Ishikawa (cell line): ENCODE measurements at regions not wholly inside any gene's neighbourhood (a gene's known extent, or its start where the extent isn't known, plus 50 kb on each side); places are given as distances from the start of the nearest gene placed in this dataset.

Experiments
- CEBPB ChIP-seq: IDR thresholded peaks from 2 replicates; pipeline ENCODE4 v1.6.1; 2012
- CREB1 ChIP-seq: IDR thresholded peaks from 2 replicates; pipeline ENCODE4 v1.6.1; 2012; ENCODE audit warnings: low read depth
- EGR1 ChIP-seq: IDR thresholded peaks from 2 replicates; pipeline ENCODE4 v1.6.1; 2012
- EP300 ChIP-seq: IDR thresholded peaks from 2 replicates; pipeline ENCODE4 v1.6.1; 2012; ENCODE audit warnings: borderline replicate concordance
- FOXM1 ChIP-seq: IDR thresholded peaks from 2 replicates; pipeline ENCODE4 v1.6.1; 2012; ENCODE audit warnings: low read depth, borderline replicate concordance
- NFIC ChIP-seq: IDR thresholded peaks from 2 replicates; pipeline ENCODE4 v1.6.1; 2012
- RAD21 ChIP-seq: IDR thresholded peaks from 2 replicates; pipeline ENCODE4 v1.6.1; 2012; ENCODE audit warnings: low read depth
- TAF1 ChIP-seq: IDR thresholded peaks from 2 replicates; pipeline ENCODE4 v1.6.1; 2012; ENCODE audit warnings: low read depth, mild to moderate bottlenecking
- TCF12 ChIP-seq: IDR thresholded peaks from 2 replicates; pipeline ENCODE4 v1.6.1; 2012; ENCODE audit warnings: low read depth
- TEAD4 ChIP-seq: IDR thresholded peaks from 2 replicates; pipeline ENCODE4 v1.6.1; 2012
- USF1 ChIP-seq: IDR thresholded peaks from 2 replicates; pipeline ENCODE4 v1.6.1; 2012
- YY1 ChIP-seq: IDR thresholded peaks from 2 replicates; pipeline ENCODE4 v1.6.1; 2012; ENCODE audit warnings: low read depth
- ZBTB7A ChIP-seq: IDR thresholded peaks from 2 replicates; pipeline ENCODE4 v1.6.1; 2012; ENCODE audit warnings: low read depth
- TF ChIP-seq, protein P1 (sequence below): IDR thresholded peaks from 2 replicates; pipeline ENCODE4 v1.6.1; 2012
- TF ChIP-seq, protein P2 (sequence below): IDR thresholded peaks from 2 replicates; pipeline ENCODE4 v1.6.1; 2012; ENCODE audit warnings: low read depth, mild to moderate bottlenecking

DNA sequence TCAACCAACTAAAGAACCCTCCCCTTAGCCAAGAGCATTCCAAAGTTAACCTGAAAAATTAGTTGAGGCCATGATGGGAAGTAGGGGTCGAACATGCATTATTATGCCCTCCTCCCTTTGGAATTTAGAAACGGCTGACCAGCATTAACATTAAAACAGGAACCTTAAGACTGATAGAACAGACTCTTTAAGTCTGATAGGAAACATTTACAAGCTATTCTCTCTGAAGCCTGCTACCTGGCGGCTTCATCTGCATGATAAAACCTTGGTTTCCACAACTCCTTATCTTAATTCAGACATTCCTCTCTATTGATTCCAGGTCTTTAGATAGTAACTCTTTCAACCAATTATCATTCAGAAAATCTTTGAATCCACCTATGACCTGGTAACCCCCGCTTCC is 331.0 kb downstream of the CGGBP1 start:
- TF ChIP-seq TCF12 = no peak
- TF ChIP-seq, protein P1, sequence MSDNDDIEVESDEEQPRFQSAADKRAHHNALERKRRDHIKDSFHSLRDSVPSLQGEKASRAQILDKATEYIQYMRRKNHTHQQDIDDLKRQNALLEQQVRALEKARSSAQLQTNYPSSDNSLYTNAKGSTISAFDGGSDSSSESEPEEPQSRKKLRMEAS = no peak
- TF ChIP-seq CEBPB = no peak

- TF ChIP-seq ZBTB7A = no peak
- no peak for TF ChIP-seq CEBPB
- TF ChIP-seq, protein P1 = no peak
- no peak for TF ChIP-seq EP300
- TF ChIP-seq CREB1 = no peak
- no peak for TF ChIP-seq YY1
- no peak for TF ChIP-seq FOXM1
- TF ChIP-seq NFIC = no peak
- TF ChIP-seq RAD21 = no peak
- TF ChIP-seq EGR1 = no peak
- no peak for TF ChIP-seq TEAD4
- no peak for TF ChIP-seq USF1
- TF ChIP-seq, protein P2, sequence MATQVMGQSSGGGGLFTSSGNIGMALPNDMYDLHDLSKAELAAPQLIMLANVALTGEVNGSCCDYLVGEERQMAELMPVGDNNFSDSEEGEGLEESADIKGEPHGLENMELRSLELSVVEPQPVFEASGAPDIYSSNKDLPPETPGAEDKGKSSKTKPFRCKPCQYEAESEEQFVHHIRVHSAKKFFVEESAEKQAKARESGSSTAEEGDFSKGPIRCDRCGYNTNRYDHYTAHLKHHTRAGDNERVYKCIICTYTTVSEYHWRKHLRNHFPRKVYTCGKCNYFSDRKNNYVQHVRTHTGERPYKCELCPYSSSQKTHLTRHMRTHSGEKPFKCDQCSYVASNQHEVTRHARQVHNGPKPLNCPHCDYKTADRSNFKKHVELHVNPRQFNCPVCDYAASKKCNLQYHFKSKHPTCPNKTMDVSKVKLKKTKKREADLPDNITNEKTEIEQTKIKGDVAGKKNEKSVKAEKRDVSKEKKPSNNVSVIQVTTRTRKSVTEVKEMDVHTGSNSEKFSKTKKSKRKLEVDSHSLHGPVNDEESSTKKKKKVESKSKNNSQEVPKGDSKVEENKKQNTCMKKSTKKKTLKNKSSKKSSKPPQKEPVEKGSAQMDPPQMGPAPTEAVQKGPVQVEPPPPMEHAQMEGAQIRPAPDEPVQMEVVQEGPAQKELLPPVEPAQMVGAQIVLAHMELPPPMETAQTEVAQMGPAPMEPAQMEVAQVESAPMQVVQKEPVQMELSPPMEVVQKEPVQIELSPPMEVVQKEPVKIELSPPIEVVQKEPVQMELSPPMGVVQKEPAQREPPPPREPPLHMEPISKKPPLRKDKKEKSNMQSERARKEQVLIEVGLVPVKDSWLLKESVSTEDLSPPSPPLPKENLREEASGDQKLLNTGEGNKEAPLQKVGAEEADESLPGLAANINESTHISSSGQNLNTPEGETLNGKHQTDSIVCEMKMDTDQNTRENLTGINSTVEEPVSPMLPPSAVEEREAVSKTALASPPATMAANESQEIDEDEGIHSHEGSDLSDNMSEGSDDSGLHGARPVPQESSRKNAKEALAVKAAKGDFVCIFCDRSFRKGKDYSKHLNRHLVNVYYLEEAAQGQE = no peak
- no peak for TF ChIP-seq TAF1
- no peak for TF ChIP-seq TCF12
Measured at GRCh38 chr3:87719060-87719459, 339.7 kb downstream of the CGGBP1 start.

DNA sequence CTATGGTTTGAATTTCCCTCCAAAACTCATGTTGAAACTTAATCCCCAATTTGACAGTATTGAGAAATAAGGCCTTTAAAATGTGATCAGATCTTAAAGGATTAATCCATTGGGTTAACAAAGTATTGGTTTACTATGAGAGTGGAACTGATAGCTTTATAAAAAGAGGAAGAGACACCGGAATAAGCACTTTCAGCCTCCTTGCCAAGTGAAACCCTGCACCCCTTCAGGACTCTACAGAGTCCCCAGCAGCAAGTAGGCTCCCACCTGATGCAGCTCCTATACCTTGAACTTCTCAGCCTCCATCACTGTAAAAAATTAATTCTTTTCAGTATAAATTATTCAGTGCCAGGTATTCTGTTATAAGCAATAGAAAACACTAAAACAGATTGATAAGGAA is 348.3 kb downstream of the CGGBP1 start:
- TF ChIP-seq NFIC (no peak), TEAD4 (no peak), CEBPB (no peak), EP300 (no peak), CREB1 (no peak), FOXM1 (no peak)
- TF ChIP-seq, protein P1 = no peak
- TF ChIP-seq, protein P2 = no peak

- TF ChIP-seq, protein P1 = no peak
- no peak for TF ChIP-seq TAF1
- TF ChIP-seq EP300 = no peak
- TF ChIP-seq, protein P2 = no peak
- no peak for TF ChIP-seq TEAD4
- TF ChIP-seq ZBTB7A = no peak
- TF ChIP-seq RAD21 = no peak
- TF ChIP-seq USF1 = no peak
Measured at GRCh38 chr3:87710028-87710427, 348.8 kb downstream of the CGGBP1 start.

GRCh38 chr3:87706176-87706575 is 352.6 kb downstream of the CGGBP1 start:
- TF ChIP-seq USF1 (no peak), ZBTB7A (no peak), EGR1 (no peak), NFIC (no peak), TCF12 (no peak), CEBPB (no peak), FOXM1 (no peak), TEAD4 (no peak), TAF1 (no peak), RAD21 (no peak), YY1 (no peak), EP300 (no peak), CREB1 (no peak)
- TF ChIP-seq, protein P2 = no peak
- TF ChIP-seq, protein P1 = no peak
